ENCODE measurements at regions not wholly inside any gene's neighbourhood (a gene's known extent, or its start where the extent isn't known, plus 50 kb on each side); places are given as distances from the start of the nearest gene placed in this dataset.

GRCh38 chr13:104411141-104411765, 1345.0 kb upstream of the SLC10A2 start:
- no peak overlapping the region for H3K9ac ChIP-seq (ENCODE audit: low read length)
- ATAC-seq (no peak), DNase-seq (no peak)
- intact Hi-C loops (cut with micrococcal nuclease) = no loop called here
- no peaks in the 10 kb centered on the region for H3K79me2 ChIP-seq (ENCODE audit: low read length)
- H3K27me3 ChIP-seq (ENCODE audit: low read length) = no peaks in the 10 kb centered on the region
- H3K36me3 ChIP-seq (ENCODE audit: low read depth, low read length) = no peaks in the 10 kb centered on the region
- H3K4me3 ChIP-seq (ENCODE audit: low read length) = no peak overlapping the region
- ChIA-PET CTCF (no interaction called here), POLR2A (ENCODE audit: unreplicated experiment) (no interaction called here)
- H3K9me3 ChIP-seq (ENCODE audit: low read length) = no peaks in the 10 kb centered on the region
- H3F3A ChIP-seq (ENCODE audit: low read length, unreplicated experiment) = no peaks in the 10 kb centered on the region
- H3K4me1 ChIP-seq (ENCODE audit: insufficient read depth, low read length) = peaks cover 14% of the 10 kb centered on the region; the same call in 1 of the 2 replicates
- no peak overlapping the region for H3K27ac ChIP-seq (ENCODE audit: low read length)
- BruUV-seq (replicated peaks) = no TSS peak
- no peak for TF ChIP-seq CTCF (conservative IDR thresholded peaks at IDR 0.05; ENCODE audit: low read depth, low read length)
- no peak for TF ChIP-seq EZH2 (IDR thresholded peaks at IDR 0.05; ENCODE audit: low read length, unreplicated experiment)
- no peak for TF ChIP-seq EZH2phosphoT487 (IDR thresholded peaks at IDR 0.05; ENCODE audit: borderline replicate concordance, low read length)
- no peak overlapping the region for H2AFZ ChIP-seq (ENCODE audit: low read length)
- no peaks in the 10 kb centered on the region for H3K9me2 ChIP-seq (replicated peaks; ENCODE audit: low read length)
- H4K20me1 ChIP-seq (ENCODE audit: low read length) = no peaks in the 10 kb centered on the region
- H3K4me2 ChIP-seq (ENCODE audit: low read length) = no peak overlapping the region

- no TSS peak for BruUV-seq (replicated peaks)
- H3K4me2 ChIP-seq (ENCODE audit: low read length) = peak overlapping the region; percentile 21
- no peaks in the 10 kb centered on the region for H3K36me3 ChIP-seq (ENCODE audit: low read depth, low read length)
- CTCF ChIA-PET = no interaction called here
- no peaks in the 10 kb centered on the region for H3F3A ChIP-seq (ENCODE audit: low read length, unreplicated experiment)
- POLR2A ChIA-PET (ENCODE audit: unreplicated experiment) = no interaction called here
- no peaks in the 10 kb centered on the region for H3K9me3 ChIP-seq (ENCODE audit: low read length)
- H3K27me3 ChIP-seq (ENCODE audit: low read length) = no peaks in the 10 kb centered on the region
- DNase-seq (peak; percentile 45), ATAC-seq (peak; percentile 52)
- peaks cover 33% of the 10 kb centered on the region for H3K4me1 ChIP-seq (ENCODE audit: insufficient read depth, low read length)
- TF ChIP-seq EZH2 (IDR thresholded peaks at IDR 0.05; ENCODE audit: low read length, unreplicated experiment) (no peak), EZH2phosphoT487 (IDR thresholded peaks at IDR 0.05; ENCODE audit: borderline replicate concordance, low read length) (no peak), CTCF (conservative IDR thresholded peaks at IDR 0.05; ENCODE audit: low read depth, low read length) (no peak)
- H4K20me1 ChIP-seq (ENCODE audit: low read length) = no peaks in the 10 kb centered on the region
- no peaks in the 10 kb centered on the region for H3K9me2 ChIP-seq (replicated peaks; ENCODE audit: low read length)
- no peaks in the 10 kb centered on the region for H3K79me2 ChIP-seq (ENCODE audit: low read length)
- no peak overlapping the region for H3K4me3 ChIP-seq (ENCODE audit: low read length)
- no peak overlapping the region for H3K27ac ChIP-seq (ENCODE audit: low read length)
- H3K9ac ChIP-seq (ENCODE audit: low read length) = no peak overlapping the region
- H2AFZ ChIP-seq (ENCODE audit: low read length) = no peak overlapping the region
- intact Hi-C loops (cut with micrococcal nuclease) = loop anchor here (10.0 kb wide), 1 partner anchor 346 kb away; no protein-coding TSS in a partner anchor
Observed at GRCh38 chr13:104408733-104409132, 1342.5 kb upstream of the SLC10A2 start.

- Histone ChIP-seq H3K4me1 (ENCODE audit: insufficient read depth, low read length) (peaks cover 32% of the 10 kb centered on the region), H3K36me3 (ENCODE audit: low read depth, low read length) (no peaks in the 10 kb centered on the region), H2AFZ (ENCODE audit: low read length) (no peak overlapping the region), H3K27me3 (ENCODE audit: low read length) (no peaks in the 10 kb centered on the region), H3K9me2 (replicated peaks; ENCODE audit: low read length) (no peaks in the 10 kb centered on the region), H3K4me3 (ENCODE audit: low read length) (no peak overlapping the region), H3K79me2 (ENCODE audit: low read length) (no peaks in the 10 kb centered on the region), H3F3A (ENCODE audit: low read length, unreplicated experiment) (no peaks in the 10 kb centered on the region), H3K9ac (ENCODE audit: low read length) (no peak overlapping the region), H3K27ac (ENCODE audit: low read length) (no peak overlapping the region), H4K20me1 (ENCODE audit: low read length) (no peaks in the 10 kb centered on the region), H3K9me3 (ENCODE audit: low read length) (no peaks in the 10 kb centered on the region), H3K4me2 (ENCODE audit: low read length) (peak overlapping the region; percentile 62; the same call in 1 of the 2 replicates)
- no TSS peak for BruUV-seq (replicated peaks)
- DNase-seq (peak; percentile 4), ATAC-seq (peak; percentile 56)
- TF ChIP-seq EZH2phosphoT487 (IDR thresholded peaks at IDR 0.05; ENCODE audit: borderline replicate concordance, low read length) (no peak), CTCF (conservative IDR thresholded peaks at IDR 0.05; ENCODE audit: low read depth, low read length) (no peak), EZH2 (IDR thresholded peaks at IDR 0.05; ENCODE audit: low read length, unreplicated experiment) (no peak)
- intact Hi-C loops (cut with micrococcal nuclease) = loop anchor here (10.0 kb wide), 1 partner anchor 350 kb away; no protein-coding TSS in a partner anchor
- ChIA-PET POLR2A (ENCODE audit: unreplicated experiment) (no interaction called here), CTCF (no interaction called here)
Observed at GRCh38 chr13:104404325-104404724, 1338.1 kb upstream of the SLC10A2 start.
